Upper lobe of right lung (tissue), 1 donor: ENCODE measurements at regions not wholly inside any gene's neighbourhood (a gene's known extent, or its start where the extent isn't known, plus 50 kb on each side); places are given as distances from the start of the nearest gene placed in this dataset.

Experiments
- ATAC-seq: fragments of 200-7000 bp; cut with Tn5 transposase; one replicate; pipeline ENCODE4 v1.9.1; 2020; ENCODE audit warnings: mild to moderate bottlenecking, moderate library complexity
- DNase-seq: peaks from one replicate; pipeline ENCODE4 v3.0.0-alpha.2; 2020
- H3K27ac ChIP-seq: fragments of 200-600 bp; one replicate; pipeline ENCODE4 v1.8.0; 2022
- H3K27me3 ChIP-seq: fragments of 200-600 bp; one replicate; pipeline ENCODE4 v1.8.0; 2022; ENCODE audit warnings: mild to moderate bottlenecking
- H3K36me3 ChIP-seq: fragments of 200-600 bp; one replicate; pipeline ENCODE4 v1.8.0; 2022
- H3K4me1 ChIP-seq: fragments of 200-600 bp; one replicate; pipeline ENCODE4 v1.8.0; 2022
- H3K4me3 ChIP-seq: fragments of 200-600 bp; one replicate; pipeline ENCODE4 v1.8.0; 2022; ENCODE audit warnings: mild to moderate bottlenecking
- H3K9me3 ChIP-seq: fragments of 200-600 bp; one replicate; pipeline ENCODE4 v1.8.0; 2022
- CTCF ChIP-seq: fragments of 200-600 bp; IDR thresholded peaks from one replicate; pipeline ENCODE4 v1.8.0; 2022; ENCODE audit warnings: antibody characterized with exemption
- intact Hi-C: fragments of 100-400 bp; cut with DNase I; formaldehyde crosslinking; loops from one replicate; pipeline ENCODE4 v1.11.0; 2022
- donor health status: DM: no; HTN: yes; CAD: no; lungs with severe emphysema.

GRCh38 chr7:79534128-79534527, 80.7 kb upstream of the MAGI2 start:
- no peak for DNase-seq
- Histone ChIP-seq H3K36me3 (no peaks in the 10 kb centered on the region), H3K4me3 (no peak overlapping the region), H3K4me1 (no peaks in the 10 kb centered on the region), H3K27me3 (no peaks in the 10 kb centered on the region), H3K27ac (no peak overlapping the region), H3K9me3 (no peaks in the 10 kb centered on the region)
- no peak for ATAC-seq
- intact Hi-C loops, result no loop called here
- no peak for TF ChIP-seq CTCF

GRCh38 chr7:79531905-79532664, 78.6 kb upstream of the MAGI2 start:
- TF ChIP-seq CTCF, result no peak
- intact Hi-C loops, result no loop called here
- Histone ChIP-seq H3K27ac (no peak overlapping the region), H3K4me3 (no peak overlapping the region), H3K9me3 (no peaks in the 10 kb centered on the region), H3K4me1 (no peaks in the 10 kb centered on the region), H3K36me3 (no peaks in the 10 kb centered on the region), H3K27me3 (no peaks in the 10 kb centered on the region)
- ATAC-seq (no peak), DNase-seq (no peak)

- Histone ChIP-seq H3K36me3 (no peaks in the 10 kb centered on the region), H3K4me1 (no peaks in the 10 kb centered on the region), H3K9me3 (no peaks in the 10 kb centered on the region), H3K27me3 (no peaks in the 10 kb centered on the region), H3K27ac (no peak overlapping the region), H3K4me3 (no peak overlapping the region)
- intact Hi-C loops, result no loop called here
- TF ChIP-seq CTCF, result no peak
- no peak for DNase-seq
- ATAC-seq, result no peak
Observed at GRCh38 chr7:79531116-79531515, 77.6 kb upstream of the MAGI2 start.

- Histone ChIP-seq H3K36me3 (no peaks in the 10 kb centered on the region), H3K4me3 (no peak overlapping the region), H3K4me1 (no peaks in the 10 kb centered on the region), H3K27ac (no peak overlapping the region), H3K9me3 (no peaks in the 10 kb centered on the region), H3K27me3 (no peaks in the 10 kb centered on the region)
- intact Hi-C loops, result no loop called here
- TF ChIP-seq CTCF, result no peak
- no peak for DNase-seq
- no peak for ATAC-seq
Observed at GRCh38 chr7:79529881-79530235, 76.4 kb upstream of the MAGI2 start.

DNA sequence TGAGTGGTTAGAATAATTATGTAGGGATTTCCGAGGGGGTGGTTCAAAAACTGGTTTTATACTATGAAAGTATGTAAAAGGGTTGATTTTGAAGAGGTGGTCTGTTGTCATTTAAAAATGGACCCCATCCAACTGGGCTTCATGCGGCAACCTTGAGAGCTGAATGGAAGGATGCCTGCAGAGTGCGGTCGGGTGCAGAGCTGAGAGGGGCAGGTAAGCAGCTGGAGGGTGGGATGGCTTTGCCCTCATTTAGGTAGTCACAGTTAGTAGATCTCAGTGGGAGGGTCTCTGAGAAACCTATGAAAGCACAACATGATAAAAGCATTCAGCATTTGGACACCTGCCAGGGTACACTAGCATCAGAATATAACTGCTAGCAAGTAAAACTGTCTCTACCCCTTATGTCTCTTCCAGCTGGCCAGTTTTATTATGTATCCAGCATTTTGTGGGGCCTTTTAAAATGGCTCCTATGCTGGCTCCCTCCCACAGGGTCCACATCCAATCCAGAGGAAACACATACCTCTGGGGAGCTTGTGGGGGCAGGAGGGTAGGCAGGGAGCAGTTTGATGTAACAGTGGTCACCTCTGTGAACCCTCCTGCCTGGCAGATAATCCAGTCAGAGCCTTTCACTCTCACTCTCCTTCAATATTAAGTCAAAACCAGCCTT, 75.9 kb upstream of the MAGI2 start:
- DNase-seq (no peak), ATAC-seq (no peak)

More for the DNA sequence above, 75.9 kb upstream of the MAGI2 start:
- H3K9me3 ChIP-seq, result no peaks in the 10 kb centered on the region
- no peaks in the 10 kb centered on the region for H3K36me3 ChIP-seq
- H3K4me1 ChIP-seq, result no peaks in the 10 kb centered on the region
- no peak overlapping the region for H3K27ac ChIP-seq
- no peak for TF ChIP-seq CTCF
- intact Hi-C loops, result no loop called here
- no peak overlapping the region for H3K4me3 ChIP-seq
- no peaks in the 10 kb centered on the region for H3K27me3 ChIP-seq
